ENCODE measurements at regions not wholly inside any gene's neighbourhood (a gene's known extent, or its start where the extent isn't known, plus 50 kb on each side); places are given as distances from the start of the nearest gene placed in this dataset.

GRCh38 chr2:228253752-228254151 is 72.3 kb upstream of the SPHKAP start:
- no peaks in the 10 kb centered on the region for H3K4me1 ChIP-seq
- DNase-seq = no peak
- H3K4me3 ChIP-seq (ENCODE audit: low read depth, low read length) = no peak overlapping the region
- no peaks in the 10 kb centered on the region for H3K36me3 ChIP-seq
- no peaks in the 10 kb centered on the region for H3K9me3 ChIP-seq
- H3K27me3 ChIP-seq = no peaks in the 10 kb centered on the region
- TF ChIP-seq CTCF (IDR thresholded peaks at IDR 0.05; ENCODE audit: low read depth, low read length) = no peak

- no peaks in the 10 kb centered on the region for H3K9me3 ChIP-seq
- TF ChIP-seq CTCF (IDR thresholded peaks at IDR 0.05; ENCODE audit: low read depth, low read length) = no peak
- no peaks in the 10 kb centered on the region for H3K4me1 ChIP-seq
- no peaks in the 10 kb centered on the region for H3K36me3 ChIP-seq
- H3K4me3 ChIP-seq (ENCODE audit: low read depth, low read length) = no peak overlapping the region
- no peaks in the 10 kb centered on the region for H3K27me3 ChIP-seq
- DNase-seq = no peak
Observed at GRCh38 chr2:228247335-228247734, 65.8 kb upstream of the SPHKAP start.

- Histone ChIP-seq H3K27me3 (no peaks in the 10 kb centered on the region), H3K4me1 (no peaks in the 10 kb centered on the region), H3K9me3 (no peaks in the 10 kb centered on the region), H3K4me3 (ENCODE audit: low read depth, low read length) (no peak overlapping the region), H3K36me3 (no peaks in the 10 kb centered on the region)
- TF ChIP-seq CTCF (IDR thresholded peaks at IDR 0.05; ENCODE audit: low read depth, low read length) = no peak
- no peak for DNase-seq
Observed at GRCh38 chr2:228245601-228246000, 64.1 kb upstream of the SPHKAP start.

- no peak for DNase-seq
- H3K27me3 ChIP-seq = no peaks in the 10 kb centered on the region
- no peak overlapping the region for H3K4me3 ChIP-seq (ENCODE audit: low read depth, low read length)
- H3K36me3 ChIP-seq = no peaks in the 10 kb centered on the region
- no peaks in the 10 kb centered on the region for H3K9me3 ChIP-seq
- TF ChIP-seq CTCF (IDR thresholded peaks at IDR 0.05; ENCODE audit: low read depth, low read length) = no peak
- H3K4me1 ChIP-seq = no peaks in the 10 kb centered on the region
Observed at GRCh38 chr2:228242591-228242990, 61.1 kb upstream of the SPHKAP start.

- no peaks in the 10 kb centered on the region for H3K4me1 ChIP-seq
- TF ChIP-seq CTCF (IDR thresholded peaks at IDR 0.05; ENCODE audit: low read depth, low read length) = no peak
- no peaks in the 10 kb centered on the region for H3K9me3 ChIP-seq
- H3K36me3 ChIP-seq = no peaks in the 10 kb centered on the region
- no peak for DNase-seq
- no peak overlapping the region for H3K4me3 ChIP-seq (ENCODE audit: low read depth, low read length)
- no peaks in the 10 kb centered on the region for H3K27me3 ChIP-seq
Observed at GRCh38 chr2:228239907-228240561, 58.5 kb upstream of the SPHKAP start.

- Histone ChIP-seq H3K4me1 (no peaks in the 10 kb centered on the region), H3K27me3 (no peaks in the 10 kb centered on the region), H3K9me3 (no peaks in the 10 kb centered on the region), H3K4me3 (ENCODE audit: low read depth, low read length) (no peak overlapping the region), H3K36me3 (no peaks in the 10 kb centered on the region)
- no peak for TF ChIP-seq CTCF (IDR thresholded peaks at IDR 0.05; ENCODE audit: low read depth, low read length)
- DNase-seq = no peak
Observed at GRCh38 chr2:228239207-228239906, 57.9 kb upstream of the SPHKAP start.
